Astrocyte (in vitro differentiated cells and primary cell): ENCODE measurements at regions not wholly inside any gene's neighbourhood (a gene's known extent, or its start where the extent isn't known, plus 50 kb on each side); places are given as distances from the start of the nearest gene placed in this dataset.

Experiments used
- DNase-seq: peaks from one replicate; pipeline ENCODE4 v3.0.0-alpha.2; 2010; ENCODE audit warnings: low read depth
- FAIRE-seq: peaks from 2 replicates; lab custom pipeline; 2011; peaks lifted over from hg19 to GRCh38; lab: Jason Lieb, UNC
- H2AFZ ChIP-seq: 2 replicates; pipeline ENCODE4 v1.6.0; 2012; ENCODE audit warnings: low read depth, low read length, inconsistent platforms
- H3K27ac ChIP-seq: 2 replicates; pipeline ENCODE4 v1.5.1; 2011; ENCODE audit warnings: low read depth, low read length, inconsistent platforms
- H3K27me3 ChIP-seq: 2 replicates; pipeline ENCODE4 v1.6.0; 2011; ENCODE audit warnings: low read length, inconsistent platforms; ENCODE audit not compliant: insufficient read depth
- H3K36me3 ChIP-seq: 2 replicates; pipeline ENCODE4 v1.5.1; 2011; ENCODE audit warnings: low read length, inconsistent platforms; ENCODE audit not compliant: insufficient read depth
- H3K4me1 ChIP-seq: 2 replicates; pipeline ENCODE4 v1.5.1; 2011; ENCODE audit warnings: low read length, inconsistent platforms; ENCODE audit not compliant: insufficient read depth
- H3K4me2 ChIP-seq: 2 replicates; pipeline ENCODE4 v1.6.0; 2012; ENCODE audit warnings: low read length, inconsistent platforms
- H3K4me3 ChIP-seq: 2 replicates; pipeline ENCODE4 v1.5.1; 2011; ENCODE audit warnings: low read depth, mild to moderate bottlenecking, low read length, inconsistent platforms; ENCODE audit not compliant: insufficient read depth
- H3K79me2 ChIP-seq: 2 replicates; pipeline ENCODE4 v1.6.0; 2012; ENCODE audit warnings: mild to moderate bottlenecking, low read length, inconsistent platforms; ENCODE audit not compliant: insufficient read depth
- H3K9ac ChIP-seq: 2 replicates; pipeline ENCODE4 v1.6.0; 2012; ENCODE audit warnings: mild to moderate bottlenecking, low read length, inconsistent platforms
- H3K9me3 ChIP-seq: 2 replicates; pipeline ENCODE4 v1.5.1; 2012; ENCODE audit warnings: low read depth, mild to moderate bottlenecking, low read length, inconsistent platforms; ENCODE audit not compliant: insufficient read depth
- H4K20me1 ChIP-seq: 2 replicates; pipeline ENCODE4 v1.6.0; 2012; ENCODE audit warnings: low read length, inconsistent platforms; ENCODE audit not compliant: insufficient read depth
- H3K27ac Mint-ChIP-seq: one replicate; pipeline ENCODE4 v1.8.0; 2021; ENCODE audit warnings: mild to moderate bottlenecking, mixed read lengths; ENCODE audit not compliant: unreplicated experiment
- H3K27me3 Mint-ChIP-seq: one replicate; pipeline ENCODE4 v1.8.0; 2021; ENCODE audit warnings: low read depth, mixed read lengths; ENCODE audit not compliant: unreplicated experiment
- H3K36me3 Mint-ChIP-seq: one replicate; pipeline ENCODE4 v1.8.0; 2021; ENCODE audit warnings: low read depth, mixed read lengths; ENCODE audit not compliant: unreplicated experiment
- H3K4me1 Mint-ChIP-seq: one replicate; pipeline ENCODE4 v1.8.0; 2021; ENCODE audit warnings: low read depth, mixed read lengths; ENCODE audit not compliant: unreplicated experiment
- H3K4me3 Mint-ChIP-seq: one replicate; pipeline ENCODE4 v1.8.0; 2021; ENCODE audit warnings: mild to moderate bottlenecking, moderate library complexity, mixed read lengths; ENCODE audit not compliant: unreplicated experiment
- H3K9me3 Mint-ChIP-seq: one replicate; pipeline ENCODE4 v1.8.0; 2021; ENCODE audit warnings: mild to moderate bottlenecking, mixed read lengths; ENCODE audit not compliant: unreplicated experiment
- CTCF ChIP-seq: IDR thresholded peaks from 2 replicates; pipeline ENCODE4 v1.5.1; 2011; ENCODE audit warnings: low read depth, mild to moderate bottlenecking, inconsistent platforms, low read length, moderate library complexity; ENCODE audit not compliant: insufficient read depth
- EZH2 ChIP-seq: IDR thresholded peaks from 2 replicates; pipeline ENCODE4 v1.6.1; 2012; ENCODE audit warnings: mild to moderate bottlenecking, low read length, inconsistent platforms; ENCODE audit not compliant: insufficient read depth

GRCh38 chr5:57012511-57012910 lies 60.6 kb upstream of the MIER3 start:
- Mint-ChIP-seq H3K27ac (no peak overlapping the region), H3K4me1 (no peaks in the 10 kb centered on the region), H3K9me3 (no peaks in the 10 kb centered on the region), H3K4me3 (no peak overlapping the region), H3K36me3 (no peaks in the 10 kb centered on the region), H3K27me3 (no peaks in the 10 kb centered on the region)
- Histone ChIP-seq H3K4me3 (no peak overlapping the region), H3K36me3 (no peaks in the 10 kb centered on the region), H3K4me1 (no peaks in the 10 kb centered on the region), H2AFZ (no peak overlapping the region), H3K27ac (no peak overlapping the region), H3K79me2 (no peaks in the 10 kb centered on the region), H4K20me1 (no peaks in the 10 kb centered on the region), H3K9ac (no peak overlapping the region), H3K4me2 (no peak overlapping the region), H3K27me3 (no peaks in the 10 kb centered on the region), H3K9me3 (no peaks in the 10 kb centered on the region)
- no peak for TF ChIP-seq EZH2
- TF ChIP-seq CTCF, result no peak
- FAIRE-seq (no peak), DNase-seq (no peak)

GRCh38 chr5:57025961-57026360 lies 74.0 kb upstream of the MIER3 start:
- H3K9me3 ChIP-seq, result no peaks in the 10 kb centered on the region
- Mint-ChIP-seq H3K9me3 (peaks cover 3% of the 10 kb centered on the region), H3K27me3 (no peaks in the 10 kb centered on the region), H3K4me3 (no peak overlapping the region), H3K36me3 (no peaks in the 10 kb centered on the region), H3K4me1 (no peaks in the 10 kb centered on the region), H3K27ac (no peak overlapping the region)
- H4K20me1 ChIP-seq, result no peaks in the 10 kb centered on the region
- no peaks in the 10 kb centered on the region for H3K27me3 ChIP-seq
- H3K36me3 ChIP-seq, result no peaks in the 10 kb centered on the region
- no peak overlapping the region for H3K9ac ChIP-seq
- no peak for TF ChIP-seq EZH2
- TF ChIP-seq CTCF, result no peak
- H3K4me3 ChIP-seq, result no peak overlapping the region
- FAIRE-seq (no peak), DNase-seq (no peak)
- no peaks in the 10 kb centered on the region for H3K79me2 ChIP-seq
- H3K27ac ChIP-seq, result no peak overlapping the region
- no peak overlapping the region for H2AFZ ChIP-seq
- no peaks in the 10 kb centered on the region for H3K4me1 ChIP-seq
- no peak overlapping the region for H3K4me2 ChIP-seq

- no peak overlapping the region for H3K27ac ChIP-seq
- H3K27me3 ChIP-seq, result no peaks in the 10 kb centered on the region
- FAIRE-seq (no peak), DNase-seq (no peak)
- Mint-ChIP-seq H3K27ac (no peak overlapping the region), H3K36me3 (no peaks in the 10 kb centered on the region), H3K9me3 (peaks cover 3% of the 10 kb centered on the region), H3K4me1 (no peaks in the 10 kb centered on the region), H3K27me3 (no peaks in the 10 kb centered on the region), H3K4me3 (no peak overlapping the region)
- no peaks in the 10 kb centered on the region for H3K4me1 ChIP-seq
- no peak overlapping the region for H2AFZ ChIP-seq
- no peak overlapping the region for H3K4me2 ChIP-seq
- H3K9me3 ChIP-seq, result no peaks in the 10 kb centered on the region
- H4K20me1 ChIP-seq, result no peaks in the 10 kb centered on the region
- TF ChIP-seq CTCF, result no peak
- no peaks in the 10 kb centered on the region for H3K79me2 ChIP-seq
- H3K36me3 ChIP-seq, result no peaks in the 10 kb centered on the region
- H3K9ac ChIP-seq, result no peak overlapping the region
- H3K4me3 ChIP-seq, result no peak overlapping the region
Observed at GRCh38 chr5:57028161-57028560, 76.2 kb upstream of the MIER3 start.
